Endothelial cell of umbilical vein (primary cell): ENCODE measurements at regions not wholly inside any gene's neighbourhood (a gene's known extent, or its start where the extent isn't known, plus 50 kb on each side); places are given as distances from the start of the nearest gene placed in this dataset.
"Not testable (repeated sequence)": the region's sequence is repeated elsewhere in the genome, so short reads cannot be mapped to it uniquely, and the experiment has no call there.

Experiments
- FOS ChIP-seq: IDR thresholded peaks from 2 replicates; pipeline ENCODE4 v1.6.1; 2011; ENCODE audit warnings: mild to moderate bottlenecking, low read length, moderate library complexity, borderline replicate concordance; ENCODE audit not compliant: insufficient read depth
- POLR2A ChIP-seq: IDR thresholded peaks from 2 replicates; pipeline ENCODE4 v1.6.1; 2012; ENCODE audit warnings: low read depth, mild to moderate bottlenecking, control low read depth, low read length
- POLR2AphosphoS5 ChIP-seq: IDR thresholded peaks from 2 replicates; pipeline ENCODE4 v1.6.1; 2012; ENCODE audit warnings: low read depth, mild to moderate bottlenecking, control low read depth, low read length, moderate library complexity; ENCODE audit not compliant: insufficient read depth
- TF ChIP-seq, protein P1 (sequence below), 2 donors: IDR thresholded peaks; 1 replicate in 1 of 2; 2 replicates in 1 of 2; pipeline ENCODE4 v1.5.1; 2011; ENCODE audit warnings: low read length in 2 of 2, mild to moderate bottlenecking in 2 of 2, moderate library complexity in 2 of 2, control low read depth in 1 of 2, inconsistent platforms in 1 of 2, low read depth in 1 of 2; ENCODE audit not compliant: insufficient read depth in 1 of 2; ENCODE audit errors: extremely low read depth in 1 of 2

DNA sequence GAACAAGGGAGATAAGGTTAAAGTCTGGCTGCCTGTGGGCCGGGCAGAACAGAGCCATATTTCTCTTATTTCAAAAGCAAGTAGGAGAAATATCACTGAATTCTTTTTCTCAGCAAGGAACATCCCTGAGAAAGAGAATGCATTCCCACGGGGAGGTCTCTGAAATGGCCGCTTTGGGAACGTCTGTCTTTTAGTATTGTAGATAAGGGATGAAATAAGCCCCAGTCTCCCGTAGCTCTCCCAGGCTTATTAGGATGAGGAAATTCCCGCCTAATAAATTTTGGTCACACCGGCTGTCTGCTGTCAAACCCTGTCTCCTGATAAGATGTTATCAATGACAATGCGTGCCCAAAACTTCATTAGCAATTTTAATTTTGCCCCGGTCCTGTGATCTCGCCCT lies 1353.3 kb downstream of the PLA2G4A start:
- not testable (repeated sequence) for TF ChIP-seq FOS, POLR2A, POLR2AphosphoS5
- TF ChIP-seq, protein P1, sequence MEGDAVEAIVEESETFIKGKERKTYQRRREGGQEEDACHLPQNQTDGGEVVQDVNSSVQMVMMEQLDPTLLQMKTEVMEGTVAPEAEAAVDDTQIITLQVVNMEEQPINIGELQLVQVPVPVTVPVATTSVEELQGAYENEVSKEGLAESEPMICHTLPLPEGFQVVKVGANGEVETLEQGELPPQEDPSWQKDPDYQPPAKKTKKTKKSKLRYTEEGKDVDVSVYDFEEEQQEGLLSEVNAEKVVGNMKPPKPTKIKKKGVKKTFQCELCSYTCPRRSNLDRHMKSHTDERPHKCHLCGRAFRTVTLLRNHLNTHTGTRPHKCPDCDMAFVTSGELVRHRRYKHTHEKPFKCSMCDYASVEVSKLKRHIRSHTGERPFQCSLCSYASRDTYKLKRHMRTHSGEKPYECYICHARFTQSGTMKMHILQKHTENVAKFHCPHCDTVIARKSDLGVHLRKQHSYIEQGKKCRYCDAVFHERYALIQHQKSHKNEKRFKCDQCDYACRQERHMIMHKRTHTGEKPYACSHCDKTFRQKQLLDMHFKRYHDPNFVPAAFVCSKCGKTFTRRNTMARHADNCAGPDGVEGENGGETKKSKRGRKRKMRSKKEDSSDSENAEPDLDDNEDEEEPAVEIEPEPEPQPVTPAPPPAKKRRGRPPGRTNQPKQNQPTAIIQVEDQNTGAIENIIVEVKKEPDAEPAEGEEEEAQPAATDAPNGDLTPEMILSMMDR (IDR thresholded peaks at IDR 0.05; ENCODE audit: extremely low read depth in 1 of 2, insufficient read depth in 1 of 2, low read depth in 1 of 2, low read length in 2 of 2), result not testable (repeated sequence)
